MM.1S (cell line): ENCODE measurements at regions not wholly inside any gene's neighbourhood (a gene's known extent, or its start where the extent isn't known, plus 50 kb on each side); places are given as distances from the start of the nearest gene placed in this dataset.

Source experiments
- DNase-seq: peaks from one replicate; pipeline ENCODE4 v3.0.0-alpha.2; 2015
- H2AFZ ChIP-seq: fragments of 300-600 bp; sonication (generic); 2 replicates; pipeline ENCODE4 v1.6.0; 2016; ENCODE audit warnings: antibody characterized with exemption, low read length
- H3F3A ChIP-seq: fragments of 300-600 bp; sonication (generic); 2 replicates; pipeline ENCODE4 v1.6.1; 2016; ENCODE audit warnings: mild to moderate bottlenecking, antibody characterized with exemption, low read length, moderate library complexity, mixed read lengths; ENCODE audit not compliant: insufficient read depth
- H3K27ac ChIP-seq: fragments of 300-600 bp; sonication (generic); 2 replicates; pipeline ENCODE4 v1.5.1; 2016; ENCODE audit warnings: mild to moderate bottlenecking, low read length
- H3K27me3 ChIP-seq: fragments of 300-600 bp; sonication (generic); replicated peaks from 2 replicates; pipeline ENCODE4 v1.6.0; 2016; ENCODE audit warnings: low read length; ENCODE audit not compliant: insufficient read depth
- H3K36me3 ChIP-seq: fragments of 300-600 bp; sonication (generic); replicated peaks from 2 replicates; pipeline ENCODE4 v1.6.1; 2016; ENCODE audit warnings: mild to moderate bottlenecking, low read length, mixed read lengths; ENCODE audit not compliant: insufficient read depth
- H3K4me1 ChIP-seq: fragments of 300-600 bp; sonication (generic); 2 replicates; pipeline ENCODE4 v1.6.1; 2016; ENCODE audit warnings: low read length, mixed read lengths
- H3K4me2 ChIP-seq: fragments of 300-600 bp; sonication (generic); 2 replicates; pipeline ENCODE4 v1.6.0; 2016; ENCODE audit warnings: low read depth, low read length
- H3K4me3 ChIP-seq: fragments of 300-600 bp; sonication (generic); 2 replicates; pipeline ENCODE4 v1.5.1; 2016; ENCODE audit warnings: low read length, mixed read lengths
- H3K79me2 ChIP-seq: fragments of 300-600 bp; sonication (generic); 2 replicates; pipeline ENCODE4 v1.6.1; 2016; ENCODE audit warnings: mixed run types, low read length, mixed read lengths
- H3K9ac ChIP-seq: fragments of 300-600 bp; sonication (generic); 2 replicates; pipeline ENCODE4 v1.6.1; 2016; ENCODE audit warnings: low read length, mixed read lengths
- H3K9me2 ChIP-seq: fragments of 300-600 bp; sonication (generic); replicated peaks from 2 replicates; pipeline ENCODE4 v1.6.1; 2016; ENCODE audit warnings: mild to moderate bottlenecking, low read length, mixed read lengths; ENCODE audit not compliant: insufficient read depth
- H3K9me3 ChIP-seq: fragments of 300-600 bp; sonication (generic); replicated peaks from 2 replicates; pipeline ENCODE4 v1.6.1; 2016; ENCODE audit warnings: mild to moderate bottlenecking, low read length, mixed read lengths; ENCODE audit not compliant: insufficient read depth
- H4K20me1 ChIP-seq: fragments of 300-600 bp; sonication (generic); 2 replicates; pipeline ENCODE4 v1.6.1; 2016; ENCODE audit warnings: mild to moderate bottlenecking, low read length, moderate library complexity, mixed read lengths; ENCODE audit not compliant: insufficient read depth
- EZH2 ChIP-seq: fragments of 300-600 bp; sonication (generic); optimal IDR thresholded peaks from 2 replicates; pipeline ENCODE3; 2017; ENCODE audit warnings: low read depth, mild to moderate bottlenecking, antibody characterized with exemption, low read length, mixed read lengths
- EZH2phosphoT487 ChIP-seq: fragments of 300-600 bp; sonication (generic); IDR thresholded peaks from 2 replicates; pipeline ENCODE4 v1.6.1; 2018; ENCODE audit warnings: antibody characterized with exemption, low read length
- TF ChIP-seq, protein P1 (sequence below): fragments of 300-600 bp; sonication (generic); IDR thresholded peaks from 2 replicates; pipeline ENCODE4 v1.5.1; 2016; ENCODE audit warnings: antibody characterized with exemption, low read length, mixed read lengths

GRCh38 chr2:185069107-185069506 lies 470.8 kb downstream of the ZNF804A start:
- H3K9me3 ChIP-seq: no peaks in the 10 kb centered on the region
- H2AFZ ChIP-seq: no peak overlapping the region
- no peaks in the 10 kb centered on the region for H3K9me2 ChIP-seq
- H3K9ac ChIP-seq: no peak overlapping the region
- peak overlapping the region; percentile 14; the same call in 1 of the 2 replicates for H3K4me2 ChIP-seq
- no peak overlapping the region for H3K4me3 ChIP-seq
- H4K20me1 ChIP-seq: no peaks in the 10 kb centered on the region
- H3F3A ChIP-seq: no peaks in the 10 kb centered on the region; the same call in 1 of the 2 replicates
- H3K27ac ChIP-seq: peak overlapping the region; percentile 15; the same call in 1 of the 2 replicates
- H3K79me2 ChIP-seq: no peaks in the 10 kb centered on the region
- DNase-seq: peak; percentile 56
- H3K27me3 ChIP-seq: no peaks in the 10 kb centered on the region
- H3K4me1 ChIP-seq: peaks cover 20% of the 10 kb centered on the region
- TF ChIP-seq EZH2phosphoT487: no peak
- TF ChIP-seq, protein P1, sequence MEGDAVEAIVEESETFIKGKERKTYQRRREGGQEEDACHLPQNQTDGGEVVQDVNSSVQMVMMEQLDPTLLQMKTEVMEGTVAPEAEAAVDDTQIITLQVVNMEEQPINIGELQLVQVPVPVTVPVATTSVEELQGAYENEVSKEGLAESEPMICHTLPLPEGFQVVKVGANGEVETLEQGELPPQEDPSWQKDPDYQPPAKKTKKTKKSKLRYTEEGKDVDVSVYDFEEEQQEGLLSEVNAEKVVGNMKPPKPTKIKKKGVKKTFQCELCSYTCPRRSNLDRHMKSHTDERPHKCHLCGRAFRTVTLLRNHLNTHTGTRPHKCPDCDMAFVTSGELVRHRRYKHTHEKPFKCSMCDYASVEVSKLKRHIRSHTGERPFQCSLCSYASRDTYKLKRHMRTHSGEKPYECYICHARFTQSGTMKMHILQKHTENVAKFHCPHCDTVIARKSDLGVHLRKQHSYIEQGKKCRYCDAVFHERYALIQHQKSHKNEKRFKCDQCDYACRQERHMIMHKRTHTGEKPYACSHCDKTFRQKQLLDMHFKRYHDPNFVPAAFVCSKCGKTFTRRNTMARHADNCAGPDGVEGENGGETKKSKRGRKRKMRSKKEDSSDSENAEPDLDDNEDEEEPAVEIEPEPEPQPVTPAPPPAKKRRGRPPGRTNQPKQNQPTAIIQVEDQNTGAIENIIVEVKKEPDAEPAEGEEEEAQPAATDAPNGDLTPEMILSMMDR: no peak
- no peak for TF ChIP-seq EZH2
- H3K36me3 ChIP-seq: no peaks in the 10 kb centered on the region

DNA sequence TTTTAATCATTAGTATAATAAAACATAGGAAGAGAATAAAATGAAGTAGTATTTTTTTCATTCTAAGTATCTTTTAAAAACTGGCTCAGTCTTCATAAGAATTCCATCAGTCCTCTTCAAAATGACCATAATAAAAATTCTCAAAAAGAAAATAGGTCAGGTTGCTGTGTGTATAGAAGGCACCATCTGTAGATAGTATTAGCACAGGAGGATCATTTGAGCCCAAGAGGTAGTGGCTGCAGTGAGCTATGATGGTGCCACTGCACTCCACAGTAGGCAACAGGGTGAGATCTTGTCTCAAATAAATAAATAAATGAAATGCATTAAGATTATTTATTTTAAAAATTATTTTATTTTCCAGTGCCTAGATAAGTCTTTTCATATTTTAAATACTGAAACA lies 475.8 kb downstream of the ZNF804A start:
- H3F3A ChIP-seq: no peaks in the 10 kb centered on the region
- H3K79me2 ChIP-seq: no peaks in the 10 kb centered on the region
- peaks cover 9% of the 10 kb centered on the region for H3K4me1 ChIP-seq
- no peak overlapping the region for H3K4me3 ChIP-seq
- no peak overlapping the region for H3K9ac ChIP-seq
- H3K27me3 ChIP-seq: no peaks in the 10 kb centered on the region
- no peak for DNase-seq
- no peak overlapping the region for H3K27ac ChIP-seq
- no peaks in the 10 kb centered on the region for H3K9me2 ChIP-seq
- no peaks in the 10 kb centered on the region for H3K36me3 ChIP-seq
- H2AFZ ChIP-seq: no peak overlapping the region
- TF ChIP-seq EZH2phosphoT487 (no peak), EZH2 (no peak)
- TF ChIP-seq, protein P1: no peak
- no peaks in the 10 kb centered on the region for H4K20me1 ChIP-seq
- no peaks in the 10 kb centered on the region for H3K9me3 ChIP-seq
- H3K4me2 ChIP-seq: no peak overlapping the region

- Histone ChIP-seq H3F3A (no peaks in the 10 kb centered on the region), H3K9me3 (no peaks in the 10 kb centered on the region), H3K4me3 (no peak overlapping the region), H4K20me1 (no peaks in the 10 kb centered on the region), H3K9me2 (no peaks in the 10 kb centered on the region), H3K9ac (no peak overlapping the region), H3K36me3 (no peaks in the 10 kb centered on the region), H3K4me2 (no peak overlapping the region), H3K4me1 (no peaks in the 10 kb centered on the region), H3K79me2 (no peaks in the 10 kb centered on the region), H2AFZ (no peak overlapping the region), H3K27ac (no peak overlapping the region), H3K27me3 (no peaks in the 10 kb centered on the region)
- DNase-seq: no peak
- TF ChIP-seq EZH2: no peak
- TF ChIP-seq, protein P1: no peak
- TF ChIP-seq EZH2phosphoT487: no peak
Measured at GRCh38 chr2:185082749-185083148, 484.4 kb downstream of the ZNF804A start.
